Activated naive CD4-positive, alpha-beta T cell treated with anti-CD3 and anti-CD28 coated beads, Interleukin-2, amount 50 U/mL, for 24 hours (primary cell): ENCODE measurements at regions not wholly inside any gene's neighbourhood (a gene's known extent, or its start where the extent isn't known, plus 50 kb on each side); places are given as distances from the start of the nearest gene placed in this dataset.

Source experiments
- H3K27ac Mint-ChIP-seq: one replicate; pipeline ENCODE4 v1.8.0; 2021; ENCODE audit warnings: mild to moderate bottlenecking, mixed read lengths
- H3K27me3 Mint-ChIP-seq: one replicate; pipeline ENCODE4 v1.8.0; 2021; ENCODE audit warnings: mixed read lengths
- H3K36me3 Mint-ChIP-seq: one replicate; pipeline ENCODE4 v1.8.0; 2021; ENCODE audit warnings: mixed read lengths
- H3K4me1 Mint-ChIP-seq: one replicate; pipeline ENCODE4 v1.8.0; 2021; ENCODE audit warnings: mixed read lengths
- H3K4me3 Mint-ChIP-seq: one replicate; pipeline ENCODE4 v1.8.0; 2021; ENCODE audit warnings: mild to moderate bottlenecking, mixed read lengths
- H3K9me3 Mint-ChIP-seq: one replicate; pipeline ENCODE4 v1.8.0; 2021; ENCODE audit warnings: mixed read lengths

- Mint-ChIP-seq H3K27me3 (no peaks in the 10 kb centered on the region), H3K4me3 (no peak overlapping the region), H3K4me1 (no peaks in the 10 kb centered on the region), H3K36me3 (no peaks in the 10 kb centered on the region), H3K9me3 (no peaks in the 10 kb centered on the region), H3K27ac (no peak overlapping the region)
Observed at GRCh38 chr4:66855956-66856355, 689.3 kb downstream of the CENPC start.

GRCh38 chr4:66853845-66854244, 691.5 kb downstream of the CENPC start:
- Mint-ChIP-seq H3K27ac (no peak overlapping the region), H3K9me3 (no peaks in the 10 kb centered on the region), H3K27me3 (no peaks in the 10 kb centered on the region), H3K4me1 (no peaks in the 10 kb centered on the region), H3K36me3 (no peaks in the 10 kb centered on the region), H3K4me3 (no peak overlapping the region)

GRCh38 chr4:66852843-66853242, 692.5 kb downstream of the CENPC start:
- Mint-ChIP-seq H3K4me3 (no peak overlapping the region), H3K27me3 (no peaks in the 10 kb centered on the region), H3K27ac (no peak overlapping the region), H3K36me3 (no peaks in the 10 kb centered on the region), H3K9me3 (no peaks in the 10 kb centered on the region), H3K4me1 (no peaks in the 10 kb centered on the region)

GRCh38 chr4:66849596-66849995, 695.7 kb downstream of the CENPC start:
- H3K9me3 Mint-ChIP-seq = no peaks in the 10 kb centered on the region
- H3K27me3 Mint-ChIP-seq = no peaks in the 10 kb centered on the region
- no peak overlapping the region for H3K4me3 Mint-ChIP-seq
- H3K27ac Mint-ChIP-seq = no peak overlapping the region
- no peaks in the 10 kb centered on the region for H3K4me1 Mint-ChIP-seq
- H3K36me3 Mint-ChIP-seq = no peaks in the 10 kb centered on the region

- Mint-ChIP-seq H3K4me3 (no peak overlapping the region), H3K9me3 (peaks cover 5% of the 10 kb centered on the region), H3K27me3 (no peaks in the 10 kb centered on the region), H3K27ac (no peak overlapping the region), H3K36me3 (no peaks in the 10 kb centered on the region), H3K4me1 (no peaks in the 10 kb centered on the region)
Observed at GRCh38 chr4:66842724-66843088, 702.6 kb downstream of the CENPC start.

GRCh38 chr4:66842026-66842723, 703.1 kb downstream of the CENPC start:
- Mint-ChIP-seq H3K36me3 (no peaks in the 10 kb centered on the region), H3K9me3 (peaks cover 5% of the 10 kb centered on the region), H3K27ac (no peak overlapping the region), H3K27me3 (no peaks in the 10 kb centered on the region), H3K4me3 (no peak overlapping the region), H3K4me1 (no peaks in the 10 kb centered on the region)

- no peaks in the 10 kb centered on the region for H3K36me3 Mint-ChIP-seq
- no peaks in the 10 kb centered on the region for H3K27me3 Mint-ChIP-seq
- H3K9me3 Mint-ChIP-seq = peaks cover 5% of the 10 kb centered on the region
- no peak overlapping the region for H3K4me3 Mint-ChIP-seq
- no peak overlapping the region for H3K27ac Mint-ChIP-seq
- no peaks in the 10 kb centered on the region for H3K4me1 Mint-ChIP-seq
Observed at GRCh38 chr4:66840178-66840577, 705.1 kb downstream of the CENPC start.

GRCh38 chr4:66837279-66837922, 707.9 kb downstream of the CENPC start:
- no peak overlapping the region for H3K4me3 Mint-ChIP-seq
- no peaks in the 10 kb centered on the region for H3K36me3 Mint-ChIP-seq
- peaks cover 10% of the 10 kb centered on the region for H3K9me3 Mint-ChIP-seq
- no peaks in the 10 kb centered on the region for H3K27me3 Mint-ChIP-seq
- H3K27ac Mint-ChIP-seq = no peak overlapping the region
- H3K4me1 Mint-ChIP-seq = no peaks in the 10 kb centered on the region

- Mint-ChIP-seq H3K4me3 (no peak overlapping the region), H3K27ac (no peak overlapping the region), H3K27me3 (no peaks in the 10 kb centered on the region), H3K36me3 (no peaks in the 10 kb centered on the region), H3K9me3 (peaks cover 18% of the 10 kb centered on the region), H3K4me1 (no peaks in the 10 kb centered on the region)
Observed at GRCh38 chr4:66829310-66829709, 716.0 kb downstream of the CENPC start.

GRCh38 chr4:66820681-66821080, 724.6 kb downstream of the CENPC start:
- Mint-ChIP-seq H3K9me3 (peaks cover 11% of the 10 kb centered on the region), H3K4me1 (no peaks in the 10 kb centered on the region), H3K27me3 (no peaks in the 10 kb centered on the region), H3K4me3 (no peak overlapping the region), H3K27ac (no peak overlapping the region), H3K36me3 (no peaks in the 10 kb centered on the region)

GRCh38 chr4:66814277-66814676, 731.0 kb downstream of the CENPC start:
- Mint-ChIP-seq H3K36me3 (no peaks in the 10 kb centered on the region), H3K27me3 (no peaks in the 10 kb centered on the region), H3K4me1 (no peaks in the 10 kb centered on the region)

GRCh38 chr4:66805582-66805981, 739.7 kb downstream of the CENPC start:
- Mint-ChIP-seq H3K4me1 (no peaks in the 10 kb centered on the region), H3K4me3 (no peak overlapping the region), H3K9me3 (no peaks in the 10 kb centered on the region), H3K36me3 (no peaks in the 10 kb centered on the region), H3K27me3 (no peaks in the 10 kb centered on the region), H3K27ac (no peak overlapping the region)

More at GRCh38 chr4:66814277-66814676, 731.0 kb downstream of the CENPC start:
- Mint-ChIP-seq H3K27ac (no peak overlapping the region), H3K9me3 (peaks cover 6% of the 10 kb centered on the region), H3K4me3 (no peak overlapping the region)

- H3K27me3 Mint-ChIP-seq = no peaks in the 10 kb centered on the region
Observed at GRCh38 chr4:66804979-66805378, 740.3 kb downstream of the CENPC start.

GRCh38 chr4:66797608-66798007, 747.7 kb downstream of the CENPC start:
- Mint-ChIP-seq H3K9me3 (no peaks in the 10 kb centered on the region), H3K4me1 (no peaks in the 10 kb centered on the region), H3K27me3 (no peaks in the 10 kb centered on the region), H3K27ac (no peak overlapping the region), H3K36me3 (no peaks in the 10 kb centered on the region), H3K4me3 (no peak overlapping the region)

More at GRCh38 chr4:66804979-66805378, 740.3 kb downstream of the CENPC start:
- Mint-ChIP-seq H3K27ac (no peak overlapping the region), H3K36me3 (no peaks in the 10 kb centered on the region), H3K9me3 (no peaks in the 10 kb centered on the region), H3K4me1 (no peaks in the 10 kb centered on the region), H3K4me3 (no peak overlapping the region)

GRCh38 chr4:66795724-66796123, 749.6 kb downstream of the CENPC start:
- H3K9me3 Mint-ChIP-seq = peaks cover 11% of the 10 kb centered on the region
- no peaks in the 10 kb centered on the region for H3K4me1 Mint-ChIP-seq
- no peak overlapping the region for H3K27ac Mint-ChIP-seq
- H3K4me3 Mint-ChIP-seq = no peak overlapping the region
- no peaks in the 10 kb centered on the region for H3K36me3 Mint-ChIP-seq
- H3K27me3 Mint-ChIP-seq = no peaks in the 10 kb centered on the region

GRCh38 chr4:66794390-66795034, 750.8 kb downstream of the CENPC start:
- no peaks in the 10 kb centered on the region for H3K4me1 Mint-ChIP-seq
- peaks cover 11% of the 10 kb centered on the region for H3K9me3 Mint-ChIP-seq
- no peak overlapping the region for H3K27ac Mint-ChIP-seq
- no peaks in the 10 kb centered on the region for H3K36me3 Mint-ChIP-seq
- no peak overlapping the region for H3K4me3 Mint-ChIP-seq
- H3K27me3 Mint-ChIP-seq = no peaks in the 10 kb centered on the region
